Karpas-422 (cell line): ENCODE measurements at regions not wholly inside any gene's neighbourhood (a gene's known extent, or its start where the extent isn't known, plus 50 kb on each side); places are given as distances from the start of the nearest gene placed in this dataset.

ENCODE experiments used
- DNase-seq: peaks from one replicate; pipeline ENCODE4 v3.0.0-alpha.2; 2015
- H2AFZ ChIP-seq: fragments of 200-600 bp; sonication (generic); 2 replicates; pipeline ENCODE4 v1.6.1; 2014; ENCODE audit warnings: antibody characterized with exemption, low read length, mixed read lengths
- H3K27ac ChIP-seq: fragments of 200-600 bp; sonication (generic); 2 replicates; pipeline ENCODE4 v1.5.1; 2014; ENCODE audit warnings: mild to moderate bottlenecking, low read length, moderate library complexity
- H3K27me3 ChIP-seq: fragments of 200-600 bp; sonication (generic); 2 replicates; pipeline ENCODE4 v1.6.1; 2014; ENCODE audit warnings: low read length, mixed read lengths
- H3K36me3 ChIP-seq: fragments of 200-600 bp; sonication (generic); 2 replicates; pipeline ENCODE4 v1.6.1; 2014; ENCODE audit warnings: low read length, mixed read lengths; ENCODE audit not compliant: insufficient read depth
- H3K4me1 ChIP-seq: fragments of 200-600 bp; sonication (generic); 2 replicates; pipeline ENCODE4 v1.6.1; 2014; ENCODE audit warnings: mild to moderate bottlenecking, low read length, mixed read lengths
- H3K4me2 ChIP-seq: fragments of 200-600 bp; sonication (generic); 2 replicates; pipeline ENCODE4 v1.6.1; 2014; ENCODE audit warnings: low read length, low read depth, mild to moderate bottlenecking; ENCODE audit not compliant: poor library complexity, severe bottlenecking
- H3K4me3 ChIP-seq: fragments of 200-600 bp; sonication (generic); 2 replicates; pipeline ENCODE4 v1.5.1; 2014; ENCODE audit warnings: mild to moderate bottlenecking, antibody characterized with exemption, low read length, mixed read lengths
- H3K79me2 ChIP-seq: fragments of 200-600 bp; sonication (generic); 2 replicates; pipeline ENCODE4 v1.6.1; 2014; ENCODE audit warnings: mild to moderate bottlenecking, low read length, mixed read lengths
- H3K9ac ChIP-seq: fragments of 200-600 bp; sonication (generic); 2 replicates; pipeline ENCODE4 v1.6.0; 2014; ENCODE audit warnings: low read length
- H3K9me2 ChIP-seq: fragments of 200-600 bp; sonication (generic), shearing (Covaris generic); replicated peaks from 2 replicates; pipeline ENCODE4 v1.6.0; 2014; ENCODE audit warnings: mild to moderate bottlenecking, low read length, moderate library complexity; ENCODE audit not compliant: insufficient read depth
- H3K9me3 ChIP-seq: fragments of 300-700, 200-600 bp; sonication (generic); 2 replicates; pipeline ENCODE4 v1.6.1; 2014; ENCODE audit warnings: low read length, mixed read lengths
- H4K20me1 ChIP-seq: fragments of 200-600 bp; sonication (generic); 2 replicates; pipeline ENCODE4 v1.6.1; 2014; ENCODE audit warnings: mild to moderate bottlenecking, antibody characterized with exemption, low read length, low read depth; ENCODE audit not compliant: insufficient read depth

GRCh38 chr6:14912706-14913105 lies 333.2 kb upstream of the JARID2 start:
- H3K4me3 ChIP-seq, result no peak overlapping the region
- H3K36me3 ChIP-seq, result no peaks in the 10 kb centered on the region
- H3K9me3 ChIP-seq, result no peaks in the 10 kb centered on the region
- H3K9me2 ChIP-seq, result no peaks in the 10 kb centered on the region
- H3K27me3 ChIP-seq, result no peaks in the 10 kb centered on the region
- H4K20me1 ChIP-seq, result no peaks in the 10 kb centered on the region
- DNase-seq, result no peak
- H3K9ac ChIP-seq, result no peak overlapping the region
- peaks cover 10% of the 10 kb centered on the region for H3K4me1 ChIP-seq
- no peak overlapping the region for H3K27ac ChIP-seq
- no peaks in the 10 kb centered on the region for H3K79me2 ChIP-seq
- H2AFZ ChIP-seq, result no peak overlapping the region
- H3K4me2 ChIP-seq, result no peak overlapping the region

GRCh38 chr6:14913931-14914330 lies 331.9 kb upstream of the JARID2 start:
- H3K4me3 ChIP-seq, result no peak overlapping the region
- H3K27me3 ChIP-seq, result no peaks in the 10 kb centered on the region
- no peak overlapping the region for H2AFZ ChIP-seq

GRCh38 chr6:14915888-14916832 lies 329.7 kb upstream of the JARID2 start:
- H3K27me3 ChIP-seq, result no peaks in the 10 kb centered on the region
- no peak overlapping the region for H2AFZ ChIP-seq

More at GRCh38 chr6:14913931-14914330, 331.9 kb upstream of the JARID2 start:
- Histone ChIP-seq H3K36me3 (no peaks in the 10 kb centered on the region), H3K4me1 (peaks cover 10% of the 10 kb centered on the region), H3K9me2 (no peaks in the 10 kb centered on the region), H4K20me1 (no peaks in the 10 kb centered on the region), H3K4me2 (no peak overlapping the region), H3K9me3 (no peaks in the 10 kb centered on the region), H3K79me2 (no peaks in the 10 kb centered on the region), H3K27ac (no peak overlapping the region), H3K9ac (no peak overlapping the region)
- DNase-seq, result no peak

GRCh38 chr6:14917109-14917910 lies 328.6 kb upstream of the JARID2 start:
- no peaks in the 10 kb centered on the region for H3K27me3 ChIP-seq
- H3K4me2 ChIP-seq, result no peak overlapping the region
- H3K36me3 ChIP-seq, result no peaks in the 10 kb centered on the region
- no peaks in the 10 kb centered on the region for H3K9me3 ChIP-seq
- H3K9me2 ChIP-seq, result no peaks in the 10 kb centered on the region
- no peaks in the 10 kb centered on the region for H3K4me1 ChIP-seq
- H3K27ac ChIP-seq, result no peak overlapping the region
- H2AFZ ChIP-seq, result no peak overlapping the region
- no peak overlapping the region for H3K4me3 ChIP-seq
- no peak overlapping the region for H3K9ac ChIP-seq
- no peaks in the 10 kb centered on the region for H3K79me2 ChIP-seq
- no peak for DNase-seq
- no peaks in the 10 kb centered on the region for H4K20me1 ChIP-seq

More at GRCh38 chr6:14915888-14916832, 329.7 kb upstream of the JARID2 start:
- no peak overlapping the region for H3K4me2 ChIP-seq
- H4K20me1 ChIP-seq, result no peaks in the 10 kb centered on the region
- H3K36me3 ChIP-seq, result no peaks in the 10 kb centered on the region
- no peaks in the 10 kb centered on the region for H3K9me3 ChIP-seq
- H3K79me2 ChIP-seq, result no peaks in the 10 kb centered on the region
- no peaks in the 10 kb centered on the region for H3K4me1 ChIP-seq
- no peak for DNase-seq
- no peak overlapping the region for H3K27ac ChIP-seq
- no peak overlapping the region for H3K4me3 ChIP-seq
- H3K9ac ChIP-seq, result no peak overlapping the region
- no peaks in the 10 kb centered on the region for H3K9me2 ChIP-seq

GRCh38 chr6:14918200-14918907 lies 327.5 kb upstream of the JARID2 start:
- H4K20me1 ChIP-seq, result no peaks in the 10 kb centered on the region
- H3K36me3 ChIP-seq, result no peaks in the 10 kb centered on the region
- H3K4me2 ChIP-seq, result no peak overlapping the region
- H2AFZ ChIP-seq, result no peak overlapping the region
- no peak overlapping the region for H3K9ac ChIP-seq
- H3K9me3 ChIP-seq, result no peaks in the 10 kb centered on the region
- H3K9me2 ChIP-seq, result no peaks in the 10 kb centered on the region
- H3K4me3 ChIP-seq, result no peak overlapping the region
- no peak for DNase-seq
- H3K4me1 ChIP-seq, result no peaks in the 10 kb centered on the region
- no peaks in the 10 kb centered on the region for H3K79me2 ChIP-seq
- no peaks in the 10 kb centered on the region for H3K27me3 ChIP-seq
- H3K27ac ChIP-seq, result no peak overlapping the region

GRCh38 chr6:14919038-14919670 lies 326.7 kb upstream of the JARID2 start:
- H2AFZ ChIP-seq, result no peak overlapping the region
- no peaks in the 10 kb centered on the region for H3K36me3 ChIP-seq
- no peaks in the 10 kb centered on the region for H3K9me2 ChIP-seq
- no peak overlapping the region for H3K4me2 ChIP-seq
- H3K4me3 ChIP-seq, result no peak overlapping the region
- no peak overlapping the region for H3K9ac ChIP-seq
- no peak overlapping the region for H3K27ac ChIP-seq
- no peak for DNase-seq
- no peaks in the 10 kb centered on the region for H3K4me1 ChIP-seq
- no peaks in the 10 kb centered on the region for H3K9me3 ChIP-seq
- H3K27me3 ChIP-seq, result no peaks in the 10 kb centered on the region
- no peaks in the 10 kb centered on the region for H4K20me1 ChIP-seq
- no peaks in the 10 kb centered on the region for H3K79me2 ChIP-seq

GRCh38 chr6:14920276-14920675 lies 325.6 kb upstream of the JARID2 start:
- no peak overlapping the region for H3K9ac ChIP-seq
- H3K4me1 ChIP-seq, result no peaks in the 10 kb centered on the region
- no peaks in the 10 kb centered on the region for H3K36me3 ChIP-seq
- H3K9me3 ChIP-seq, result no peaks in the 10 kb centered on the region
- no peak overlapping the region for H3K4me2 ChIP-seq
- no peak for DNase-seq
- H3K79me2 ChIP-seq, result no peaks in the 10 kb centered on the region
- H4K20me1 ChIP-seq, result no peaks in the 10 kb centered on the region
- H3K27ac ChIP-seq, result no peak overlapping the region
- no peaks in the 10 kb centered on the region for H3K27me3 ChIP-seq
- no peak overlapping the region for H2AFZ ChIP-seq
- H3K9me2 ChIP-seq, result no peaks in the 10 kb centered on the region
- no peak overlapping the region for H3K4me3 ChIP-seq
